Skin of body (tissue), 1 donor: ENCODE measurements at regions not wholly inside any gene's neighbourhood (a gene's known extent, or its start where the extent isn't known, plus 50 kb on each side); places are given as distances from the start of the nearest gene placed in this dataset.

Experiments used
- DNase-seq: peaks from one replicate; lab custom pipeline; 2025; lab: John Stamatoyannopoulos, UW

DNA sequence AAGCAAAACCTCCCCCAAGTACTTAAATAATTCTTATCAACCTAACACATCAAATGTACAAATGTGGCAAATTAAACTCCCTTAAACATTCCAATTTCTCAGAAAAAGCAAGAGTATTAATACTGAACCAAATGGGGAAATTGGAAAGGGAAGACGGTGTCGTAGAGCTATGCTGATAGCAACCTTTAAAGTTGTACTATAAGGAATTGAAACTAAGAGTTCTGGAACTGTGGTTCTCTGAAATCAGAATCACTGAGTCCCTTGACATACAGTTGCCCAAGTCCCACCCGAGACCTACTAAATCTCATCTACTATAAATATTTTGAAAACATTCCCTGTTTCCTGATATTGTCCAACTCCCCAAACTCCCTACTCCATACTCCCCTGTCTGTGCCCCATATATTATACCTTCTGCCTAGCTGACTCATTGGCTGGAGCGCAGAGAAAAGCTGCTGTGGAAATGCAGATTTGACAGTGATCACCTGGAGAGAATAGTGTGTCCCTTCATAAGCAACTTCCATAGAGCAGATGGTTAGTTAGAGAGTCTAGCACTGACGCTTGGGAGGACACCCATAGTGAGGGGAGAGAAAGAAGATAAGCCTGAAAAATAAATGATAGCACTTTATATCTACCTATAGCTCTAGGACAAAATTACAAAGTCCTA, 51.4 kb upstream of the ITM2B start:
- no peak for DNase-seq

DNA sequence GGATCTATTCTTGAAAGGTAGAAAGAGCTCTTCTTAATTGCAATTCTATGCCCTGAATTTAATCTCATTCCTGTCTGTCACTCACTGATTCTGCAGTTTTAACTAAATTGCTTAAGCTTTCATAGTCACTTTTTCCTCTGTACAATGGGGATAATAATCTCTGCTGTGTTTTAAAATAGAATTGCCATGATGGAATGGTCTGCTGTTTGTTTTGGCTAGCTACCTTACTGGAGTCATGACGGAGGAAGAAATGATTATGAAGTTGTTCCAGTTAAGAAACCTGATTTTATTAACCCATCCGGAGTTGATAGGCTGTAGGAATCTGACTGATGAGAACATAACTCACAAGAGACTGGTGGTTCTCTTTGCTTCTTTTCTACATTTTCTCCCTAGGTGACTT, 54.9 kb upstream of the ITM2B start:
- no peak for DNase-seq

DNA sequence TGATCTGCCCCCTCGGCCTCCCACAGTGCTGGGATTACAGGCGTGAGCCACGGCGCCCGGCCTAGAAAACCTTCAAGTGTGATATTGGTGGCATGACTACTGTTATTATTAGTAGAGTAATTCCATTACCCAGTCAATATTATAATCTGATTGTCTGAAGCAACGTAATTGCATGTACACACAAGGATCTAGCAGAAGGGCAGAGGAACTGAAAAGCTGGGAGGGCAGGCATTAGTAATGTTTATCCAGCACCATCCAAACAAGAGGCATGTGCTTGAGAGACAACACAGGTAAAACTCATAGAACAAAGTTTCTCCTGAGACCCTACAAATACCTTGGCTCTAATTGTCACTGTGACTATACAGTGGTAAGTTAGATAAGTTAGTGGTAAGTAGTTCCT, 56.2 kb upstream of the ITM2B start:
- no peak for DNase-seq

DNA sequence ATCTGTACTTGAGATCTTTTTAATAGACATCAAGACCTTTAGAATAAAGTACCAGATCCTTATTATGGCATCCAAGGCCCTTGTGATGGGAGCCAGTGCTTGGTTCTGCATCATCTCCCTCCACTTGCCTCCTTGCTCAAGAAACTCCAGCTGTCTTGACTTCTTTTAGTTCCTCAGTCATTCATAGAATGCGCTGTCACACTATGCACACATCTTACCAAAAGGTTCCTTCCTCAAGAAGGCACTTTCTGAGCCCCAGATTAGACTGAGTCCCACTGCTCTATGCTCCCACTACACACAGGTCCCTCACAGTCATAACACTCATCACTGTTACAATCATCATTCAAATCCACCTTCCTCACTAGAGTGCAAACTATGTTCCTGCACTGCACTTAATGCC, 57.8 kb upstream of the ITM2B start:
- DNase-seq = no peak

DNA sequence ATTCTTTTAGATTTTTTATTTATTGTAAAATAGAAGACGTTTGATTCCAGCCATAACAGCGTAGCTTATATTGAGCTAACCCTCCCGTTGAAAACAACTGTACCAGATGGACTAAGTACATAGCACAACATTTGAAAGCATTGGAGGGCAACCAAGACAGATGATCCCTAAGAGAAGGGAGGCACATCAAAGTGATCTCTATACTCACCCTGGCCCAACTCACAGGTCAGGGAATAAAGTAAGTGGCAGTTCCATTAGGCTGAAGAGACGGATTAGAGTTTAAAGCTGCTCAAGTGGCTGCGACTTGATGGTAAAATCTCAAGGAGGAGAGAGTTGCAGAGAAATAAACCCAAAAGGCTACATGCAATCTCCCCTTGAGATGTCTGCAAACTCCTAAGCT, 65.1 kb upstream of the ITM2B start:
- DNase-seq = no peak

DNA sequence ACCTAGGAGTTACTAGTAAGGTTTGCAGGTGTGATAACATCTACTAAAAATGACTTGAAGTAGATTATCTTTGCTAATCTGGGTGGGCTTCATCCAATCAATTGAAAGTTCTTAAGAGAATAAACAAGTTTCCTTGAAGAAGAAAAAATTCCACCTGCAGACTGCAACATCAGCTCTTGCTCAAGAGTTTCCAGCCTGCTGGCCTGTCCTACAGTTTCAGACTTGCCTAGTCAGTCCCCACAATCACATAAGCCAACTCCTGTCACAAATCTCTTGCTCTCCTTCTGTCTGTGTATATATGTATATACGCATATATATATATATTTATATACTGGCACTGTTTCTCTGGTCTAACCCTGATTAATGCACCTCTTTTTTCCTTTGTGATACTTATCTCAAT, 67.3 kb upstream of the ITM2B start:
- DNase-seq = no peak

DNA sequence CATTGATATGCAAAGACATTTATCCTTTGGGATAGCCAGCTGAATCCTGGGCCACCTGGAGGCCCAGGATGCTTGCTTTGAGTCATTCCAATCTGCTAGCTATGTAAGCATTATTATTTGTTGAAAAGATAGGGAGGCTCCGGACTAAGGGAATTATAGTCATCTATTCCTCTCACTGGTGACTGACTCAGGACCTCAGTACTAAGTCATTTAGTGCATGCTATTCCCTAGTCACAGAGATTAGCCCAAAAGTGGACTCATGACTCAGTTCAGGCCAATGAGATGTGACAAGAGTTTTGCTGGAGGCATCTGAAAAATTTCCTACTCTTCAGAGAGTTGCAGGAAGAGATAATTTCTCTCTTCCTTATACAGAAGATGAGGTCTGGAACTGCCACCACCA, 67.9 kb upstream of the ITM2B start:
- DNase-seq = no peak

DNA sequence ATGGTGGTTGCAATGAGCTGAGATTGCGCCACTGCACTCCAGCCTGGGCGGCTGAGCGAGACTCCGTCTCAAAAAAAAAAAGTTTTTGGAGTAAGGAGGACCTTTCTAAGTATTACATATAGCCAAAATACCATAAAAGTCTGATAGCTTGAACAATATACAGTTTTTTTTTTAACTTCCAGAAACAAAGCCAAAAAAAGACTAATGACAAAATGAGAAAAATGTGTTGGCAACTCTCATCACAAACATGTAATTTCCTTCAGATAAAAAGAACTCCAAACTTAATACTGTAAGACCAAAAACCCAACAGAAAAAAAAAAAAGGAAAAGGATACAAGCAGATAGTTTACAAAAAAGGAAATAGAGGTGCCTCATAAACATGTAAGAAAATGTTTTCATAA, 68.2 kb upstream of the MED4 start:
- DNase-seq = peak; percentile 33

DNA sequence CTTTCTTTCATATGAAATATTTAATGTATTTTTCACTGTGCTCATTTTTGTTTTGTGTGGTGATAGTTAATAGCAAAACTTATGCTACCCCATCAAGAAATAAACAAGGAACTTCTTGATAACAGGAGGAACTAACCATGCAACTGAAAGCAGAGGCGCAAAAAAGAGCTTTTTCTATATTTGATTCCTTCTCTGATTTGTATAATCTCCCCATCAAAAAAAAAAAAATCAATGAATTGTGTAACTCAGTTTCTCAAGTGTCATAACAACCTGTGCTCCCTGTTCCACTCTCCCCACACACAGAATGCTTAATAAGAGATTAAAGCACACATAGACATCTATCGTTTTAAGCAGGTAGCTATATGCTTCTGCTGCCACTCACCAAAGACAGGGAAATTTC, 67.3 kb upstream of the MED4 start:
- no peak for DNase-seq

DNA sequence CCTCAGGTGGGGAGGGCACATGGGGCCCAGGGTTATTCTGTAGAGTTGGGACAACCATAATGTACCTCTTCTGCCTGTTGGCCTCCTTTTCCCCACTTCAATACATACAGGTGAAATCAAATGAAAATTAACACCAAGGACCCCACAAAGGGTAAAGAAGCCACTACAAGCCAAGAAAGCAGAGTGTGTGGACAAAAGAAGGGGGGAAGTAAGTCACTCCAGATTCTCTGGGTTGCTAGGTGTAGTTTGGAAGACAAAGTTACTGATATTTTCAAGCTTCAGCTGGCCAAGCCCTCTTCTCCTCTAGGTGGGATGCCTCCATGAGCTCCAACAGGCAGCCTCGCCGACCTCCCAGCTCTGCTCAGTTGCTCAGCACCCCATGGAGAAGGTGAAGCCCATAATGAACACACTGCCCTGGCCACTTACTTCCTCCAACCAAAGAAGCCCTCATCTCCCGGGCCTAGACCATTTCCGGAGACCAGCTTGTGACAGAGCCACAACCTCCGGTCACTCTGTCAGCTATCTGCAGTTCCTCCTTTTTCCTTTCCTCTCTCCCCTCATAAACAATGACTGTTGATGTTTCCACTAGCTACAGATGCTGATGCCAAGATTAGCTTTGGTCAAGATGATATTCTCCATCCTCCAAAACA, 66.8 kb upstream of the MED4 start:
- no peak for DNase-seq

DNA sequence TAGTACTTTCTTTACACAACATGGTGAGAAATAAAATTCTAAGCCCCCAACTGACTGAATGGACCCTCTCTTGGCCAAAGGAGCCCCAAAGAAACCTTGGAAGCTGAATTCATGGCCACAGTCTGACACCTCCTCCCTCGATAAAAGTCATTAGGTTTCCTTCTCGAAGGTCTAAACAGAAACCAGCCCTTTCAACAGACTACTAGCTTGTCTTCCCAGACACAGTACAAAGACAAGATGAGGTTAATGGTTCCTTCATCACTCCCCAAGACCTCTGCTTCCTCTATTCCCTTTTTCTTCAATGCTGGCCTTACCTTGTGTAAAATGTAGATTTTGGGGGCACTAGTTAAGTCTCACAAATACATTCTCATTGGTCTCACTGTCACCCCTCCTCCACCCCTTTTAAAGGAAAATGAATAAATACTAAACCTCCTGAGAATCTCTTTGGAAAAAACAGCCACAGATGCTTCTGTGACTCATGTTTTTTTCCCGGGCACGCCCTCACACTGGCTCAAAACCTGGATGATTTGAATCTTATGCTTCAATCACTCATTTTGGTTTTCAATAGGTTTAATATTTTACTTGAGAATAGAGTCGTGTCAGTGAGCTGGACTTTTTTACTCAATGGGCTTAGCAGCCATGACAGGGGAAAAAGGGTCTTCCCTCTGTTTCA, 65.8 kb upstream of the MED4 start:
- no peak for DNase-seq

DNA sequence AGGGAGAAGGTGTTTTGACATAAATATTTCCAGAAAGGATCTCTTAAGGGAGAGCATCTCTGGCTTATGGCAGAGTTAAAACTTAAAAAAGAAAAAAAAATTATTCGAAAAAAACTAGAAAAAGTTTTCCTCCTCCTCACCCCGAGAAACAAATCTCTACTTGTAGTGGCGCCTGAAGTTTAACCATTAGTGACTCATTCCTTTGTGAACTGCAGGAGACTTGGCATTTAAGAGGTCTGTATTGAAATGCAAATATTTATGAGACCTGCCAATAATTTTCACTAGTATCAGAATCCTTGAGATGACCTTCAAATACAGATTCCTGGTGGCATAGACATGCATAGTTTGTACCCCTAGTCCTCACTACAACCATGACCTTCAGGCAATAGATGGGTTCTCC, 64.9 kb upstream of the MED4 start:
- no peak for DNase-seq

DNA sequence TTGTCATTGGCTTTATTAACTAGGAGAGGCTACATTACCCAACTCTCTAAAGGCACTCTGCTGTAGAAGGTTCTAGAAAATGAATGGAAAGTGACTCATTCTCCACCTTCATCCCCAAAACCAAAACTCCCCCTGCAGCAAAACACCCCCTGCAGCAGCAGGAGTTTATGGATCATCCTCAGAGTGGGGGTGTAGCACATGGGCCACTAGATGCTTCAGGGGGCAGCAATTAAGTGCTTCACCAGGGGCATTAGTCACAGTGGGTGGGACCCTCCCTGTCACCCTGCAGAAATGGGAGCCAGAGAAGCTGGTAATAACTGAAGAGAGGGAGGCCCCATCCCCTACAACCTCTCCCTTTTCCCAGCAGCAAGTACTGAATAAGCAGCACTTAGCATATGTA, 64.5 kb upstream of the MED4 start:
- no peak for DNase-seq

DNA sequence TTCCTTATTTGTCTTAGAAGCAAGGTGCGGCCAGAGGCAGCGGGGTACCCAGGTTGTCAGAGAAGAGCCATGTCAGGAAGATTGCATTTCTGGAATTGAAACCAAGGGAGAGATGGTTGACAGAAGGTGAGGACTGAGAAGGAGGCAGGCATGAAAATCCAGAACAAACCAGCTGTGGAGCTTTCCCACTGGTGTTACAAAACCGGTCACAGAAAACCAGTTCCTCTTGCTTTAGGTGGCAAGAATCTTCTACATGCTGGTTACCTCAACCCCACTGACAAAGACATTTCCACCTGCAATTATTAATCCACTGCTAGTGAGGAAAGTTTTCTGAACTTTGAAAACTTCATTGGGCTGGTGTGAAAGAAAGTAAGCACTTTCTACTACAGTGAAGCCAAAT, 64.0 kb upstream of the MED4 start:
- DNase-seq = no peak

DNA sequence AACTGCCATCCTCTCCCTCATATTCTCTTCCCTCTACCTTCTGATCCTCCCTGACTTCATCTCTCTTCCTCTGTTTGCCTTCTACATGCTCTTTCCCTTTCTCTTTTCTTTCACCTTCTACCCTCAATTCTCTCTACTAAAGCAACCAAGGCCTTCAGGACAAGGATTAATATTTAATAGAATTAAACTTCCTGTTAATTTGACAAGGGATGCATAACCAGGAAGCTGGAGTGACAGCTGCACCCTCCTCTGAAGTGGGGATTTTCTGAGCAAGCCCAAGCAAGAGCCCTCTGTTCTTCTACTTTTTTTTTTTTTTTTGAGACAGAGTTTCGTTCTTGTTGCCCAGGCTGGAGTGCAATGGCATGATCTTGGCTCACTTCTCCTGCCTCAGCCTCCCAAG, 63.4 kb upstream of the MED4 start:
- DNase-seq = no peak

DNA sequence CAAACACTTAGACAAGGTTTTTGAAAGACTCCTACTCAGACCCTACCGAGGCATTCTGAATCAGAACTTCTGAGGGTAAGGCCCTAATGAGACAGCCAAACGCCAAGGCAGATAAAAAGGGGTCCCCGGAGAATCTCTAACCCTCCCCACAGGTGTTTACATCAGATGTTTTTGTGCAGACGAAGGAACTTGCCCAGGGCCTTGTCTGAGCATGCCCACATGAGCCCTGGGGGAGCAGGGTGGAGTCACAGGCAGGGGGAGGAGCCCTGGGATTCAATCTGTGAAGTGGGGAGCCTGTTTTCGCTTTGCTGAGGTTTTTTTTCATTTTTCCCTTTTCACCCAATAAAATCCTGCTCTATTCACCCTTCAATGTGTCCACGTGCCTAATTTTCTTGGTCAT, 61.6 kb upstream of the MED4 start:
- no peak for DNase-seq

DNA sequence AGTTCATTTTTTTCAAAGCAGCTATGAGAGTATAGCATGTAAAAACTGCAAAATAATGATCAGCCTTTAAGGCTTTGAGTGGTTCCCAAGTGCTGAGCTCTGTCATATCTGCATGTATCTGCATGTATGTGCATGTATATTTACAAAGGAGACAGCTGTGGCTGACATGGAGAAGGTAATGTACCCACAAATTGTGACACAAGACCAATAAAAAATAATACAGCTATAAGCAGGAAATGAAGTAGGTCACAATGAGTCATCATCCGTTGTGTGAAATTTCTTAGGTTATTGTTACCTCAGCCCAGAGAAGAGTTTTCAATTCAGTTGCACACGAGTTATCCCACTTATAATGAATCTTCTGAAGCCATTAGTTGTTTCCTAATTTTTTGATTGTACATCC, 60.9 kb upstream of the MED4 start:
- no peak for DNase-seq

DNA sequence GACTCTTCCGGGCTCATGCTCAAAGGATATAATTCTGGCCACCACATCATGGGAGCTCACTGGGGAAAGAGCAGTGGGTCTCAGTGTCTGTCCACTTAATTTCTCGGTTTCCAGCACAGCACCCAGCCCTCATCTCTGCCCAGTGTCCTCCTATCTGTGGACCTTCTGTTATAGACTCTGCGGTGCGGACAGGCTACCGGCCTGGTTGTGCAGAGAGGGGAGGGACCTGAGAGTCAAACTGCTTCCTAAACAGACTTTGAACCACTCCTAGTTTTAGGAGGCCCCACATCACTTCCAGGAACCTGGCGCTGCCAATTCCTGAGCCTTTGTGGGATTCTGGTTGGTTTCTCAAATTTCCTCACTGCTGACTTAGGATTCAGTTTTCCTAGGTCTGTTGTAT, 59.8 kb upstream of the MED4 start:
- no peak for DNase-seq

DNA sequence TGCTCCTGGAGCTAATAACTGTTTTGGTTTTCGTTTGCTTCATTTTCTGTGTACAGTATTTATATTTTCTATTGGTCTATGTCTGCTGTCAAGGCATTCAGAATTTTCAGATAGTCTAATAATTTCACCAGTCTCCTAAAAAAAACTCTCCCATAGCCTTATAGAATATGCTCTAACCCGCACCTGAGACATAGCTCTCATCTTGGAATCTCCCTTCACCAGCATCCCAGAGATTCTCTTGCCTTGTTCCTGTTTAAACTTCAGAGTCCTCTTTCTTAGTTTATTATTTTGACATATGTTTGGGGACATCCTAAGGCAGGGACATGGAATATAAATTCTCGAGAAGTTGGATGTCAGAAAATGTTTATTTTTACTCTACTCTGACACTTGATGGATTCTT, 58.3 kb upstream of the MED4 start:
- no peak for DNase-seq

DNA sequence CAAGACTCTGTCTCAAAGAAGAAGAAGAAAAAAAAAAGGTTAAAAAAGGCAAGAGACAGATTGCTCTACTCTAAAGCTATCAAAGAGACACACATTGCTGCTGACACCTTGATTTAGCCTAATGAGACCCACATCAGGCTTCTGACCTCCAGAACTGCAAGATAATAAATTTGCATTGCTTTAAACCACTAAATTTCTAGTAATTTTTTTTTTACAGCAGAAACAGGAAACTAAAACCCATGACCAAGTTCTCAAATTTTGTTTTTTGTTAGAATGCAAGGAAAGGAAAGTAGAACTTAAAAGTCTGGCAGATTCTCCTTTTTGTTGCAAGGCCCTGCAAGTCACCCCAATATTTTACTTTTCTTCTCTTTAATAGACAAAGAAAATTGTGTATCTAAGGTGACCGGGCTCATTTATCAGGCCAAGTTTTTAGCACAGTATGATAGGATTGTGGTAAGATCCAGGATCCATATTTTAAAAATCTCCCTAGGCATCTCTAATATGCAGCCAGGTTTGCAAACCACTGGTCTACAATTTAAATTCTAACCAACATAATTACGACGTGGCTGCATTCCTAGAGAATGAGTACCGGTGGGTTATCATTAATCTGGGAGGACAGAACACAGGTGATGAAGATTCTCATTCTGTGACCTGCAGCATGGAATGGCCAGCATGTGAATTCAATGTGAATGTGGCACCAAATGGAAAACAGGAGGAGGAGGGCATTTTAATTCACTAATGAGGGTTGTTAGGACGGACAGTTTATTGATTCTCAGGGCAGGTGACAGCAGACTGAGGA, 56.7 kb upstream of the MED4 start:
- no peak for DNase-seq

DNA sequence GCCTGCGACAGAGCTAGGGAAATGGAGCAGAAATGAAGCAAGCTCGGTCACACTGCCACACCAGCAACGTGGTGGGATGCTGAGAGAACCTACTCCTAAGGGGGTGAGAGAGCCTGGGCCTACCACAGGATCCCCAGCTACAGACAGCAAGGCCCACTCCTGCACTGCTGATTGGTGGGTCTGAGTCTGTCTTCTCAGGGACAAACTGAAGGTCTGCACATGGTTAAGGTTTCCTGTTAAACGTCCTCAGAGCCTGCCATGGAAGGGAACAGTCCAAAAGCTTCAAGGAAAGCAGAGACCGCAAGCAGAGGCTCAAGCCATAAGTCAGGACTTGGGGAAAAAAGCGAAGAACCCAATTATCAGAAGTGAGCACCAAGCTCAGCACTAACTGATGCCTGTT, 53.5 kb upstream of the MED4 start:
- no peak for DNase-seq

DNA sequence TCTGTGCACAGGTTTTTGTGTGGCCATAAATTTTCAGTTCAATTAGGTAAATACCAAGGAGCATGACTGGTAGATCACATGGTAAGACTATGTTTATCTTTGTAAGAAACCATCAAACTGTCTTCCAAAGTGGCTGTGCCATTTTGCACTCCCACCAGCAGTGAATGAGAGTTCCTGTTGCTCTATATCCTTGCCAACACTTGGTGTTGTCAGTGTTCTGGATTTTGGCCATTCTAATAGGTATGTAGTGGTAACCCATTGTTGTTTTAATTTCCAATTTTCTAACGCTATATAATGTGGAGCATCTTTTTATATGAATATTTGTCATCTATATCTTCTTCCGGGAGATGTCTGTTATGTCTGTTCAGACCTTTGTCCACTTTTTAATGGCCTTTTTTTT, 51.7 kb upstream of the MED4 start:
- no peak for DNase-seq
